NCI-H510A (cell line): ENCODE measurements at regions not wholly inside any gene's neighbourhood (a gene's known extent, or its start where the extent isn't known, plus 50 kb on each side); places are given as distances from the start of the nearest gene placed in this dataset.
"Not testable (repeated sequence)": the region's sequence is repeated elsewhere in the genome, so short reads cannot be mapped to it uniquely, and the experiment has no call there.

ENCODE experiments used
- DNase-seq: peaks from one replicate; lab custom pipeline; 2025; lab: John Stamatoyannopoulos, UW

DNA sequence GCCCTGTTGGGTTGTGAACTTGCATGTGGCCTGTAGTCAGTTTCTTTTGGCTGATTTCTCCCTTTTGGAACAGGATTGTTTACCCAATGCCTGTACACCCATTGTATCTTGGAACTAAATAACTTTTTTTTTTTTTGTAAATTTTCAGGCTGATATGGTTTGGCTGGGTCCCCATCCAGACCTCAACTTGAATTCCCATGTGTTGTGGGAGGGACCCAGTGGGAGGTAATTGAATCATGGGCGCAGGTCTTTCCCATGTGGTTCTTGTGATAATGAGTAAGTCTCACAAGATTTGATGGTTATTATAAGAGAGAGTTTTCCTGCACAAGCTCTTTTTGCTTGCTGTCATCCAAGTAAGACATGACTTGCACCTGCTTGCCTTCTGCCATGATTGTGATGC lies 253.8 kb upstream of the GBE1 start:
- no peak for DNase-seq

DNA sequence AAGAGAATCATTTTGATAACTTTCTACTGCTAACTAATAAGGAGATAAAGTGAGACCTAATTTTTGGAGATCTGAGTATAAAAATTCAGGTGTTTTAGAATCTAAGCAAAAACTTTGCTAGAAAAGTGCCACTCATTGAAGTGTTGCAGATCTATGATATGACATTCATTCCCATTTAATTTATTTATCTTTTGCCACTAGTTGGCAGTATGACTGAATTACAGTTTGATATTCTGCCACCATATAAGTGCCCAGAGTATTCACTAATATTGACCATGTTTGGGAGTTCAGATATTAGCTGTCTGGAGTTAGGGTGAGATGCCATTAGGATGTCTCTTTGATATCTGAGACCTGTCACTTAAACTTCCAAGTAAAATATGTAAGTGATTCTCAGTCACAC lies 251.3 kb upstream of the GBE1 start:
- DNase-seq, result no peak

DNA sequence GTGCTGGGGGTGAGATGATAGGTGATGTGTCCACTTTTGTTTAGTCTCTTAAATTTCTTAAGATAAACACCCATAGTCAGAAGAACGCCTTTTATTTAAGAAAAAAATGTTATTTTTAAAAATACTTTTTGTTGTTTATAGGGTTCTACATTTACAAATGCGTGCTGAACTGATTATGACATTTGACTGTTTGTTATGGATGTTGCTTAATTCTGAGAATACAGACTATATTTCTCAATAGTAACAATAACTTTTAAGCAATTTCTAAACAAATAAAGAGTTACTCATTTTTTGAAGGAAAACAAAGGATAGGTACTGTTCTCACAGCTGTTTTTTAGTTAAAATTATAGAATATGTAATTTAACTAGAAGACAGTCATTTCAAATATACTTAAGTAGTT lies 249.9 kb upstream of the GBE1 start:
- no peak for DNase-seq

DNA sequence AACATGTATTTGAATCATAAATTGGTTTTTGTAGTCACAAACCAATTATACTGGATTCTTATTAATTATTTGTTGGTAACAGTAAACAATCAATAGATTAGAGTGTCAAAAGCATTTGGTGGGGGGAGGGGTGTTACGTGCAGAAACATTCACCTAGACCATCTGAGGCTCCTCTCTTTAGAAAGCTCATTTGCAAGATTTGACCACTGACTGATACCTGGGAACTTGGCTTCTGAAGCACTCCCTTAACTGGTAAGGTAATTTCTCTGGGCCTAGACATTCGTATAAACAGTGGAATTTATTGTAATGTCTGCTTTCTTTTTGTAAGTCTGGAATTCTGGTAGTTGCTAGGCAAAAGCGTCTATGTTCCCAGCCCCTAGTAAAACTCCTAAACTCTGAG lies 243.8 kb upstream of the GBE1 start:
- no peak for DNase-seq

DNA sequence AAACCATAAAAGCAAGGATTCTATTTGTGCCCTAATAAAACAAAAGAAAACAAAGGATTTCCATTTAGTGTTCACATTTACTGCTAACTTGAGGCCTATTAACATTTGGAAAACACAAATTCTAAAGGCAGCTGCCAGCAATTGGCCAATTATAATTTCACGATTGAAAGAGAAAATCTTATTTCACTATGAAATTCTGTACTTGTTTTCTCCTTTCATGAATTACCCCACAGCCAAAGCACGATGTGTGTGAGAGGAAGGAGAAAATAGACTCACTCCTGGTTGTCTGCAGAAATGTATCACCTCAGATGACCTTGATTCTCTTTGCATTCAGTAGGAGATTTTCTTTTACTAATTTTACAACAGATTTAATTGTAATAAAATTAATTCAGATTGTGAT lies 242.8 kb upstream of the GBE1 start:
- DNase-seq, result no peak

DNA sequence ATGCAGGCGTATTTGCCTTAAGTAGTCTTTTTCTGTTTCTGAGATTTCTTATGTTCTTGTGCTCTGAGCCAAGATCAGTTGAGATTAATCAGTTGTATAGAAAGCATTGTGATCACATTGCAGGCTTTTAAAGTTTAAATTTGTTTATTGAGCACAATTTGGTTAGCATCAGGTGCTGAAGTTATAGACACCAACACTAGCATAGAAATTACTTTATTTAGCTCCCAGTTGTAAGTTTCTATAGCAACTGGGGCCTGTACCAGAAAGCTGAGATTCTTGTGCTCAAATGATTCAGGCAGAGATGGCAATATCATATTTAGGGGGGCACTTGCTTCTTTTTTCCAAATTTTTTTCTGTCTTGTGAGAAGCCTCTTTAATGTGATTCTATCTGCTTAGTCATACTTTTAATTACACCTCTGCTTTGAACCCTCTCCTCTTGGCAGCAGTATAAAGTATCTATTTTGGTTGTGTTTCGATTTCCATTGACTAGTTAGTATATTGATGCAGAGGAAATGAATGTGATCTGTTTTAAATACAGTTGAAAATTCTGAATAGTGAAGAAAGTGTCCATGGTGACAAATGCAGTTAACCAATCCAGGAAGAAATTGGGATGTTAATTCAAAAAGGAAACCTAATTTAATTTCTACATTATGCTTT lies 241.7 kb upstream of the GBE1 start:
- no peak for DNase-seq

DNA sequence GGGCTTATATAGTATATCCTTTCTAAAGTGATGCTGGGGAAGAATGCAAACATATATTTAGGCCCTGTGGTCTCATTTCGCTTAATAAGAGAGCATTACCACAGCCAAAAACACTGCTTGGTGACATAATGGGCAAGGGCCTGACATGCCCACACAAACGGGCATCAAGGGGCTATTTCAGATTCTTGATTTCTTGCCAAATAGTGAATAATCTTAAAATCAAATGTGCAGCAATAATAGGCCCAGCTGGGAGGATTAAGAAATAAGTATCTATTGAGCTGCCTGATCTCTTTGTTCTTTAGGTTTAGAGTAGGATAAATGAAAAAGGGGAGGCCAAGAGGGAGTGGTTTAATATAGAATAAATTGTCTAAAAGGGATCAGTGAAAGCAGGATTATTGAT lies 241.0 kb upstream of the GBE1 start:
- no peak for DNase-seq

DNA sequence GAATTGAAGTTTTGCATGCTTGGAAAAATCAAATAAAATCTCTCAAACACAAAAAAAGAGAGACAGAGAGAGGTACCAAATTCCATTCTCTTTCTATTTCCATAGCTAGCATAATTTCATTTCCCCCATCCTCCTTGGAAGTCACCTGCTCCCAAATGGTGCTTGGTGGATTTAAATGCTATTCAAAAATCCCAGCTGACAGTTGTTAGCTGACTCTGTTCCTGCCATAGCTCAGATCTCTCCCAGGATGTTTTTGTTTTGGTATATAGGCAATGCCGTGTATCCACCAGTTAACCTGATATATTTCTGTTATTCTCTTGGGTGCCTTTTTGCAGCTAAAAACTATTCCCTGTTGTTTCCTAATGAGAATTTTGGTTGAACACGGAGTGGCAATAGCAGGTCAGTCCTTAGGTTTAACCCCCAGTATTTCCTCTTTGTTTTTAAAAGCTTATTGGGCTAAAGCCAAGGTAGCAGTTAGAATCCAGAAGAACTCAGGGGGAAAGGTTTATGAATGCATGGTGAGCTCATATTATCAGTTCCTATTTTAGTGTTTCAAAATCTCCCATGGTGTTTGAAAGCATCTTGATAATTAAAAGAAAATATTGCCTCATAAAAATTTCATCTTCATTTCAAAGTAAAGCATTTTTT lies 240.0 kb upstream of the GBE1 start:
- DNase-seq, result no peak

DNA sequence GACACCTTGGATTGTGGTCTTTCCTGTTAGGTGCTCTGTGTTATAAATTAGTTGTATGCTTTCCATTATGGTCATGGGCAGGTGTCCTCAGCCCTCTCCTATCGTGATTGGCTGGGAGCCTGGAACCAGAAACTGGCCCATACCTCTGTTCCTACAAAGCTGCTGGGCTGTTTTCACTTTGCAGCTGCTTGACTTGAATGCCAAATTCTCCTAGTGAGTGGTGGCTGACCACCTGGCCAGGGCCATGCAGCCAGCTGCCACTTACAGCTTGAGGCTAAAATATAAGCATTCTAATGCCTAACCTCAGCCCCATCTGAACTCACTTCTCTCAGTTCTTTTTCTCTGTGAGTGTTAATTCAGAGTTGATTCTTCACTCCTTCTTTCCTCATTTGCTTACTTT lies 239.3 kb upstream of the GBE1 start:
- DNase-seq, result peak; percentile 31

DNA sequence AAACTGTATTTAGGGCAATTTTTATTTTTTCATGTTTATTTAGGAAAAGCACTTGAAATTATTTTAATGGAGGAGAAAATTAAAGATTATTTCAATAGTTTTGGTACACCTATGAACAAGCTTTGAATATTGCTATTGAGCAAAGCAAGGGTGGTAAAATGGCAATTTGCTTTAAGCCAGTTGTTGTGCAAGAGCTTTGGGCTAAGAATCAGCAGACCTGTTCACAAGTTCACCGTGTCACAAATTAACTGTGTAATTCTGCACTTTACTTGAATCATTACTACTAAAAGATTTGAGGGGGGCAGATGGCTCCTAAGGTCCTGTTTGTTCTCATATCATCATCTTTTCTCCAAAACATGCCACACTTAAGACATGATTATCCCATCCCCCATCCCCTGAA lies 238.9 kb upstream of the GBE1 start:
- DNase-seq, result no peak

DNA sequence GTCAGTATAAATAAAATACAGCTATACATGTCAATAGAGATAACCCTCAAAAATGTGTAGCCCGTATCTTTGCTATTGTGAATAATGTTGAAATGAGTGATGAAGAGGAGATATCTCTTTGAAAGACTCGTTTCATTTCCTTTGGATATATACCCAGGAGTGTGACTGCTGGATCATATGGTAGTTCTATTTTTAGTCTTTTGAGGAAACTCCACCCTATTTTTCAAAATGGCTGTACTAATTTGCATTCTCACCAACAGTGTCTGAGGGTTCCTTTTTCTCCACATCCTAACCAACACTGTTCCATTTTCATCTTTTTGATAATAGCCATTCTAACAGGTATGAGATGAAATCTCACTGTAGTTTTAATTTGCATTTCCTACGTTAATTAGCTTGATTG lies 237.5 kb upstream of the GBE1 start:
- DNase-seq, result no peak

DNA sequence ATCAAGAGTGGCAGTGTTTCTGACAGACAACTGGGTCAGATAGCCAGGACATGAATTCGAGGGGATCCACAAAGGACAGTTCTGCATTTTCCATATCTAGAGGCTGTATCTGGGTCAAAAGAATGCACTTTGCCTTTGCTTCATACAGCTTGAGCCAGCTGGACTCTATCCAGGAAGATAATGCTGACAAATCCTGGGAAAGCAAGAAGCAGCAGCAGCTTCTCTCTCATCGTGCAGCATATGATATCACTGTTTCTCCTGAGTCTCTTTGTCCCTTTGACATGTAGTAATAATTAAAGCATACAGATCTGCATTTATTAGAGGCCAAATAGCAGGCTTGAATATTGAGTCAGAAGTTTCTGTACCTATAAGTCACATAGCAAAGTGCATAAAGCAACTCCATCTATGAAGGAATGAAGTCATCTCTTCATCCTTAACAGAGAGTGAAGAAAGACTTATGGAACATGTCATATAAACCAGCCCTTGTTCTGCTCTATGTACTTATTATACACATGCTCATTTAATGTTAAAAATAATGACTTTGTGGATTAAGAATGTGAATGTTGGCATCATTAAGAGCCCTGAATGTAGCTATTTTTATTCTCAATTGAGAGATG lies 236.8 kb upstream of the GBE1 start:
- DNase-seq, result no peak

DNA sequence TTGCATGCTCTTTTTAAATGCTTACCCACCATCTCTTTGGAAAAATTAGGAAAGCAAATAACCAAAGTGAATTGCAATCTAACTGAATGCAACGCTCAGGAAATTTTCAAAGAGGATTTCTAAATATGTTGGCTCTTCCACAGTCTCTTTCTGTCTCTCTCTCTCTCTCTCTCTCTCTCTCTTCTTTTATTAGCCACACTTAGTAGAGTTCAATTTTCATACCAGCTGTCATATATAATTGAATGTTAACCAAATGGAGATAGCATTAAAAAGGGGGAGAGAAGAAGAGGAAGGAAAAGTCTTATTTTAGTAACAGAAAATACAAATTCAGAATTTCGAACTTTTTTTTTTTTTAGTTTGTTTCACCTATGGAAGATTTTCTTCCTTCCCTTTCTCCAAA lies 235.9 kb upstream of the GBE1 start:
- no peak for DNase-seq

DNA sequence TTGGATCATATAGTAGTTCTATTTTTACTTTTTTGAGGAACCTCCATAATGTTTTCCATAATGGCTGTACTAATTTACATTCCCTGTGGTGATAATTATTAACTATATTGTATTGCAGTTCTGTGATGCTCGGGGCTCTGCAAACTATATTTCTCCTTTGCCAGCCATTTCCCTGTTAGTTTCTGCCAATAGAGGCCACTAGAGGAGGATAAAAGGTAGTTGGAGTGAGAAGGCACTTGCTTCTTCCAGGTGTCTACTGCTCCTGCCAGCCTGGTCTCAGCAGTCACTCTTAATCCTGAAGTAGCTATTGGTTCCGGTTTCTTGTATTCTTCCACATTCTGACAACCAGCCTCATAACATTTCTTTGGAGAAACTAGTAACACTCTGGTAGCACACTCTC lies 233.9 kb upstream of the GBE1 start:
- no peak for DNase-seq

DNA sequence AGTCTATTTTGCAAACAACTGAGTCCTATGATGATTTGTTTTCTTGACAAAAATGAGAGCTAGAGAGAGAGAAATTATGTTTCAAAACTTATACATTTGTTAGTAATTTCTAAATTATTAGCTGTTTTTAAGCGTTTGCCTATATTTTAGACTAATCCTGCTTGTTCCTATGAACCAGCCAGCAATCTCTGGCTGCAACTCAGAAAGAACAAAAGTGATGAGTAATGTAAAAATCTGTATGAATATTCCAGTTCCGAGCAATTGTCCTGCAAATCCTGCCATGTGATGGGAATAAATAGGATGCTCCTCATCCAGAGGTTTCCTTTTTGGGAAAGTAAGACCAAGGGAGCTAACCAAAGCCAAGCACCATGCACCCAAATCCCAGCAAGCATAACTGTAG lies 228.3 kb upstream of the GBE1 start:
- no peak for DNase-seq

DNA sequence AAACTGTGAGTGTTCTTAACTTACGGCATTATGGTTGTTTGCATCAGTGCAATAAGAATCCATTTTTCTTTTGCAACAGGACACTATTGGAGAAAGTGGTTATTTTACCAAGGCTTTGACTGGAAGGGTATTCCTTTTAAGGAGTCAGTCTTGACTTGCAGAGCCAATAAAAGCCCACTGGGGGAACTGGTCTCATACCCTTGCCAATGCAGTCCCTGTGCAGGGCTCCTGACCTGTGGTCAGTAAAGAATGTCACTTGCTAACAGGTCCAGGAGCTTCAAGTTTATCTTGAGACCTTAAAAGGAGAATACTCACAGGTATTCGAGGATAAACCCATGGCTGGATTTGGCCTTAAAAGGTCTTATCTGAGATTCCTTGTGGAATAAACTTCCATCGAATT lies 227.8 kb upstream of the GBE1 start:
- DNase-seq, result no peak

DNA sequence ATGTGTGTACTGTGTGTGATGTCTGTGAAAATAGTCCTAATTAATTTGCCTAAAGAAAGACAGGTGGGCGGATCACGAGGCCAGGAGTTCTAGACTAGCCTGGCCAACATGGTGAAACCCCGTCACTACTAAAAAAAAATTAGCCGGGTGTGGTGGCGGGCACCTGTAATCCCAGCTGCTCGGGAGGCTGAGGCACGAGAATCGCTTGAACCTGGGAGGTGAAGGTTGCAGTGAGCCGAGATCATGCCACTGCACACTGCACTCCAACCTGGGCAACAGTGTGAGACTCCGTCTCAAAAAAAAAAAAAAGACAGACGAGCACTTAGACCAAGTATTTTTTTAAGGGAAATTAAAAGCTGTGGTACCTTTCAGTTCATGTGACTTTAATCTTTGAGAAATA lies 226.0 kb upstream of the GBE1 start:
- DNase-seq, result not testable (repeated sequence)

DNA sequence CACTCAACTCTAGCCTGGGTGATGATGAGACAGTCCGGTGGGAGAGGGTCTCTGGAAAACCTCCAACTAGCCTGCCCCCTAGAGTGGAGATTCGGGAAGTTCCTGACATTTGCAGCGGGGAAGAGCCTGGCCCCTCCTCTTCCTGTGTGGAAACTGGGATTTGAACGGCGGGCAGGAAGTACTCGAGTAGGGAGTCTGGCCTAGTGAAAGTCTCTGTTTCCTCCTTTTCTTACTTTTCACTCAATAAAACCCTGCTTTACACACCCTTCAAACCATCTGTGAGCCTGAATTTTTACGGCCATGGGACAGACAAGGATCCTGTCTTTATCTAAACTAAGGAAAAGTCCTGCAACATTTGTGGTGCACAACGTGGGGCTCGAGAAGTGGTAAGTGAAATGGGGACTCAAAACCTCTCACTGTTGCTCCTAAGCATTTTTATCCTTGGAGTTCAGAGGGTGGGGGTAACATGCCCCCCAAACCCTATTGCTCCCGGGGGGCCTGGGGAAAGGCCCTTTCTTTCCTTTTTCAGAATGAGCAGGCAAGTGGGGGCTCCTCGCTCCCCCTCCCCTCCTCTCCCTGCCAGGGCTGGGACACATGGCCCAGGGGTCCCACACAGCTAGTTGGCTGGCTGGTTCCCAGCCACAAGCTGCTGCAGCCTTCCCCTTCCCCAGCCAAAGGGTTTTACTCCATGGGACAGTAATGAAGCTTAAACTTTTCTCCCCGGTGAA lies 224.7 kb upstream of the GBE1 start:
- DNase-seq, result no peak

DNA sequence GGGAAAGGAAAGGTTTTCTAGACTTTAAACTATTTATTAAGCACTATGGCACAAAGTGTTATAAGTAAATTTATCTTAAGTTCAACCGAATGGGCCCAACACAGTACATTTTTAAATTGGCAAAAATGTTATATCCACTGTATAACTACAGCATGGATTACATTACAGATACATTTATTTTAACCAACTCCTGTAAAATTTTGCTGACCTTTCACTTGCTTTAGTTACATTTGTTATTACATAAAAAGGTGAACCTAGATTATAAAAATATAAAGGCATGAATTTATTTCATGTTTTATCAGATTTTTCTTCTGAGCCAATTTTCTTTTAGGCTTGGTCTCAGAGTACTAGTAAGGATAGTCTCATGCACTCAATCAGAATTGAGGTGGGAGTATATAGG lies 221.9 kb upstream of the GBE1 start:
- no peak for DNase-seq

DNA sequence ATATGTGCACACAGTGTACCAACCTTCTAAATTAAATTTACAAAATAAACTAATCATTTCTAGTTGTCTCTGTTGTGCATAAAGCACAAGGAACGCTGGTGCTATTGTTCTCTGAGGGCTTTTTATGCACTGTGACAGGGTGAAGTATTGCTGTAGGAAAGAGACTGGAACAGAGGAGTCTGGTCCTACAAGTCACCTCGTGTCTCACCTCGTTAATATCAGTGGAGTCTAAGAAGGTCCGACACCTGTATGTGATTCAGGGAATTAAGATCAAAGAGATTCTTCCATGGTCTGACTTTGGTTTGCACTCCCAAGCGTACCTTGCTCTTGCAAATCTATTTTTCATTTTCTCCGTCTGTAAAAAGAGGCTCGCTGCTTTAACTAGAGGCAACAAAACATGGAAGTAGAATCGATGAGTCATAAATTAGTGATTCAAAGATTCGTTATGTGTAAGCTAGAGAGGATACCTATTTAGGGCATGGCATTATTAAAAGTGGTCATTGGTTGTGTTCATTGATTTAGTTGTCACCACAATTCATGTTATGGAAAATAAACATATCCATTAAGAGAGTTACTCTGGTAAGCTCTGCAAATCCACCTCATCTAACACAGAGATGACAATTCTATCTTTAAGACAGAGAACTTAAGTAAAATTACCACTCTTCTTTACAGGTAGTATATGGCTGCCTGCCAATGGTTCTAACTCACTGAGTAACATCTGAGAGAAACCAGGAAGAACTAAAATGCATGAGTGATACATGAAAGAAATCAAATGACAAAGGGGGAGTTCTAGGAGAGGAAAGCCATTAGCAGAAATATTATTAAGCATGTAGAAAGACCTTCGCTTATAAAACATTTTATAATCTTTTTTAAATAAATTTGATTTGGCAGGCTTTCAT lies 219.4 kb upstream of the GBE1 start:
- no peak for DNase-seq

DNA sequence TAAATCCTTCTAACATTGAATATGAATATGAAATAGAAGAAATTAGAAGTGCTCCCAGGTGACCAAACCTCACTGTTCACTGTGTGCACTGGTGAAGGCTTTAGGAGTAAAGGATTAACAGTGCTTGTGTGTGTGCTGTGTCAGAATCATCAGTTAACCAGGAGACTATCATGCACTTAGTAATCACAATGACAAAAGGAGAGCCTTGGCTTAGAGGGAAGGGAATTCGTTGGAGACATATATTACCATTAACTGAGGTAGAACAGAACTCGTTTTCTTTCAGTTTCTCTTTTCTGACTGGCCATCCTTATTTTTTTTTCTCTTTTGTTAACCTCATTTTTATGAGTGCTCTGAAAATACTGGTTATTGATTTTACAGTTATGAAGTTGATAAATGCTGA lies 213.3 kb upstream of the GBE1 start:
- no peak for DNase-seq

DNA sequence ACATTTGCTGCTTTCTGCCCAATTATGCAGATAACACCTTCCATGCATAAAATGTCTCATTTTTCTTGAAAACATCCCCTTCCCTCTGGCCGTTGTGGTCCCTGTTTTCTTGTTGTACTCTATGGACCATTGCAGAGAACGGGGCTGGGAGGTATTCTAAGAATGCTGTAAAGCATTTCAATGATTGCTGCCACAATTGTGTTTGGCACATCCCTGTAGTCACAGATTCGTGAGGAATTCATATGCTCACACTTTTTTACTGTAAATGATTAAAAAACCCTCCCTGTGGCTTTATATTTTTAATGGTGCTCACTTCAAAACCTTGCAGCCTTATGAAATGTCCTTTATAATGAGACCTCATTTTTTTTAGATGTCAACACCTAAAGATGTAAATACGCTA lies 207.2 kb upstream of the GBE1 start:
- DNase-seq, result no peak
